Astrocyte (in vitro differentiated cells and primary cell): ENCODE measurements at regions not wholly inside any gene's neighbourhood (a gene's known extent, or its start where the extent isn't known, plus 50 kb on each side); places are given as distances from the start of the nearest gene placed in this dataset.

Experiments used
- DNase-seq: peaks from one replicate; pipeline ENCODE4 v3.0.0-alpha.2; 2010; ENCODE audit warnings: low read depth
- FAIRE-seq: peaks from 2 replicates; lab custom pipeline; 2011; peaks lifted over from hg19 to GRCh38; lab: Jason Lieb, UNC
- H2AFZ ChIP-seq: 2 replicates; pipeline ENCODE4 v1.6.0; 2012; ENCODE audit warnings: low read depth, low read length, inconsistent platforms
- H3K27ac ChIP-seq: 2 replicates; pipeline ENCODE4 v1.5.1; 2011; ENCODE audit warnings: low read depth, low read length, inconsistent platforms
- H3K27me3 ChIP-seq: 2 replicates; pipeline ENCODE4 v1.6.0; 2011; ENCODE audit warnings: low read length, inconsistent platforms; ENCODE audit not compliant: insufficient read depth
- H3K36me3 ChIP-seq: 2 replicates; pipeline ENCODE4 v1.5.1; 2011; ENCODE audit warnings: low read length, inconsistent platforms; ENCODE audit not compliant: insufficient read depth
- H3K4me1 ChIP-seq: 2 replicates; pipeline ENCODE4 v1.5.1; 2011; ENCODE audit warnings: low read length, inconsistent platforms; ENCODE audit not compliant: insufficient read depth
- H3K4me2 ChIP-seq: 2 replicates; pipeline ENCODE4 v1.6.0; 2012; ENCODE audit warnings: low read length, inconsistent platforms
- H3K4me3 ChIP-seq: 2 replicates; pipeline ENCODE4 v1.5.1; 2011; ENCODE audit warnings: low read depth, mild to moderate bottlenecking, low read length, inconsistent platforms; ENCODE audit not compliant: insufficient read depth
- H3K79me2 ChIP-seq: 2 replicates; pipeline ENCODE4 v1.6.0; 2012; ENCODE audit warnings: mild to moderate bottlenecking, low read length, inconsistent platforms; ENCODE audit not compliant: insufficient read depth
- H3K9ac ChIP-seq: 2 replicates; pipeline ENCODE4 v1.6.0; 2012; ENCODE audit warnings: mild to moderate bottlenecking, low read length, inconsistent platforms
- H3K9me3 ChIP-seq: 2 replicates; pipeline ENCODE4 v1.5.1; 2012; ENCODE audit warnings: low read depth, mild to moderate bottlenecking, low read length, inconsistent platforms; ENCODE audit not compliant: insufficient read depth
- H4K20me1 ChIP-seq: 2 replicates; pipeline ENCODE4 v1.6.0; 2012; ENCODE audit warnings: low read length, inconsistent platforms; ENCODE audit not compliant: insufficient read depth
- H3K27ac Mint-ChIP-seq: one replicate; pipeline ENCODE4 v1.8.0; 2021; ENCODE audit warnings: mild to moderate bottlenecking, mixed read lengths; ENCODE audit not compliant: unreplicated experiment
- H3K27me3 Mint-ChIP-seq: one replicate; pipeline ENCODE4 v1.8.0; 2021; ENCODE audit warnings: low read depth, mixed read lengths; ENCODE audit not compliant: unreplicated experiment
- H3K36me3 Mint-ChIP-seq: one replicate; pipeline ENCODE4 v1.8.0; 2021; ENCODE audit warnings: low read depth, mixed read lengths; ENCODE audit not compliant: unreplicated experiment
- H3K4me1 Mint-ChIP-seq: one replicate; pipeline ENCODE4 v1.8.0; 2021; ENCODE audit warnings: low read depth, mixed read lengths; ENCODE audit not compliant: unreplicated experiment
- H3K4me3 Mint-ChIP-seq: one replicate; pipeline ENCODE4 v1.8.0; 2021; ENCODE audit warnings: mild to moderate bottlenecking, moderate library complexity, mixed read lengths; ENCODE audit not compliant: unreplicated experiment
- H3K9me3 Mint-ChIP-seq: one replicate; pipeline ENCODE4 v1.8.0; 2021; ENCODE audit warnings: mild to moderate bottlenecking, mixed read lengths; ENCODE audit not compliant: unreplicated experiment
- CTCF ChIP-seq: IDR thresholded peaks from 2 replicates; pipeline ENCODE4 v1.5.1; 2011; ENCODE audit warnings: low read depth, mild to moderate bottlenecking, inconsistent platforms, low read length, moderate library complexity; ENCODE audit not compliant: insufficient read depth
- EZH2 ChIP-seq: IDR thresholded peaks from 2 replicates; pipeline ENCODE4 v1.6.1; 2012; ENCODE audit warnings: mild to moderate bottlenecking, low read length, inconsistent platforms; ENCODE audit not compliant: insufficient read depth

DNA sequence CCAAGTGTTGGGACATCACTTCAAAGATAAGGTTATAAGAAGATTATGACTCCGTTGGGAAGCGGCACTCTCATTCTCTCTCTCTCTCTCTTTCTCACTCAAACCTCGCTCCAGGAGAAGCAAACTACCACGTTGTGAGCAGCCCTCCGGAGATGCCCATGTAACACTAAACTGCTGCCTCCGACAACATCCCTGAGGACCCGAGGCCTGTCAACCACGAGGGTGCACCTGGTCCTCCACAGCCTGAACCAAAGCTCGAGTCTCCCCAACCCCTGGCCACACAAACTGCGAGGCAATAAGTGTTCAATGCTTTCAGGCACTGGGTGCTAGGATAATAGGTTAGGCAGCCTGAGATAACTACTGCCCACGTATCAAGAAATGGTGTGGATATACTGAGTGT, 654.5 kb upstream of the ID2 start:
- Histone ChIP-seq H4K20me1 (no peaks in the 10 kb centered on the region), H3K9me3 (no peaks in the 10 kb centered on the region), H3K27me3 (no peaks in the 10 kb centered on the region), H3K27ac (no peak overlapping the region), H3K4me3 (no peak overlapping the region), H3K36me3 (no peaks in the 10 kb centered on the region), H3K4me2 (no peak overlapping the region), H3K4me1 (no peaks in the 10 kb centered on the region), H3K9ac (no peak overlapping the region), H2AFZ (no peak overlapping the region), H3K79me2 (no peaks in the 10 kb centered on the region)
- peaks cover 19% of the 10 kb centered on the region for H3K27me3 Mint-ChIP-seq
- no peak overlapping the region for H3K4me3 Mint-ChIP-seq
- DNase-seq (no peak), FAIRE-seq (no peak)
- TF ChIP-seq EZH2 = no peak
- TF ChIP-seq CTCF = no peak
- H3K27ac Mint-ChIP-seq = no peak overlapping the region
- peaks cover 10% of the 10 kb centered on the region for H3K9me3 Mint-ChIP-seq
- no peaks in the 10 kb centered on the region for H3K4me1 Mint-ChIP-seq
- no peaks in the 10 kb centered on the region for H3K36me3 Mint-ChIP-seq

GRCh38 chr2:8028036-8028435, 653.8 kb upstream of the ID2 start:
- H2AFZ ChIP-seq = no peak overlapping the region
- Mint-ChIP-seq H3K27me3 (peaks cover 19% of the 10 kb centered on the region), H3K9me3 (peaks cover 10% of the 10 kb centered on the region), H3K4me3 (no peak overlapping the region), H3K27ac (no peak overlapping the region), H3K36me3 (no peaks in the 10 kb centered on the region), H3K4me1 (no peaks in the 10 kb centered on the region)
- H3K27me3 ChIP-seq = no peaks in the 10 kb centered on the region
- DNase-seq = no peak
- no peaks in the 10 kb centered on the region for H4K20me1 ChIP-seq
- H3K79me2 ChIP-seq = no peaks in the 10 kb centered on the region
- TF ChIP-seq EZH2 (no peak), CTCF (no peak)
- H3K4me1 ChIP-seq = no peaks in the 10 kb centered on the region
- no peak for FAIRE-seq
- no peaks in the 10 kb centered on the region for H3K9me3 ChIP-seq
- no peak overlapping the region for H3K4me2 ChIP-seq
- H3K9ac ChIP-seq = no peak overlapping the region
- H3K36me3 ChIP-seq = no peaks in the 10 kb centered on the region
- H3K4me3 ChIP-seq = no peak overlapping the region
- no peak overlapping the region for H3K27ac ChIP-seq

DNA sequence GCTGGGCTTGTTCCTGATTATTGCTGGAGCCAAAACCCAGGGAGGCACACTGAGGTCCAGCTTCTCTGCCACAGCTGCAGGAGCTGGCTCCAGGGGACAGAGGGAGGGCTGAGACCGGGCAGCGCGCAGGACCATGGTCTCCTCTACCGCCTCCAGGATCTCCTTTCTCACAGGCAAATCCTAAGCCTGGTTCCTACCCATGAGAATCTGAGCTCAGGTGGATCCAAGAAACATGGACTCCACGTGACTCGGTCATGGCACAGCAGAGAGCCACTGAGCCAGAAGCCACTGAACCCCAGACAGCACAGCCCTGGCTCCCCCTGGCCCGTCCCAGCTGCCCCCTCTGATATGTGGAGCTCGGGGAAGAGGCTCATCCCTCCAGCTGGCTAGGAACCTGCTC, 653.4 kb upstream of the ID2 start:
- FAIRE-seq = no peak
- Histone ChIP-seq H3K4me3 (no peak overlapping the region), H2AFZ (no peak overlapping the region)

More for the DNA sequence above, 653.4 kb upstream of the ID2 start:
- peaks cover 10% of the 10 kb centered on the region for H3K9me3 Mint-ChIP-seq
- H3K27ac Mint-ChIP-seq = no peak overlapping the region
- no peaks in the 10 kb centered on the region for H3K4me1 Mint-ChIP-seq
- H3K36me3 Mint-ChIP-seq = no peaks in the 10 kb centered on the region
- TF ChIP-seq EZH2 (no peak), CTCF (no peak)
- Histone ChIP-seq H3K4me2 (no peak overlapping the region), H3K36me3 (no peaks in the 10 kb centered on the region), H3K79me2 (no peaks in the 10 kb centered on the region), H3K9ac (no peak overlapping the region), H3K27ac (no peak overlapping the region), H3K4me1 (no peaks in the 10 kb centered on the region), H3K27me3 (no peaks in the 10 kb centered on the region), H4K20me1 (no peaks in the 10 kb centered on the region), H3K9me3 (no peaks in the 10 kb centered on the region)
- H3K27me3 Mint-ChIP-seq = peaks cover 19% of the 10 kb centered on the region
- H3K4me3 Mint-ChIP-seq = no peak overlapping the region
- DNase-seq = no peak
